ENCODE measurements at regions not wholly inside any gene's neighbourhood (a gene's known extent, or its start where the extent isn't known, plus 50 kb on each side); places are given as distances from the start of the nearest gene placed in this dataset.

DNA sequence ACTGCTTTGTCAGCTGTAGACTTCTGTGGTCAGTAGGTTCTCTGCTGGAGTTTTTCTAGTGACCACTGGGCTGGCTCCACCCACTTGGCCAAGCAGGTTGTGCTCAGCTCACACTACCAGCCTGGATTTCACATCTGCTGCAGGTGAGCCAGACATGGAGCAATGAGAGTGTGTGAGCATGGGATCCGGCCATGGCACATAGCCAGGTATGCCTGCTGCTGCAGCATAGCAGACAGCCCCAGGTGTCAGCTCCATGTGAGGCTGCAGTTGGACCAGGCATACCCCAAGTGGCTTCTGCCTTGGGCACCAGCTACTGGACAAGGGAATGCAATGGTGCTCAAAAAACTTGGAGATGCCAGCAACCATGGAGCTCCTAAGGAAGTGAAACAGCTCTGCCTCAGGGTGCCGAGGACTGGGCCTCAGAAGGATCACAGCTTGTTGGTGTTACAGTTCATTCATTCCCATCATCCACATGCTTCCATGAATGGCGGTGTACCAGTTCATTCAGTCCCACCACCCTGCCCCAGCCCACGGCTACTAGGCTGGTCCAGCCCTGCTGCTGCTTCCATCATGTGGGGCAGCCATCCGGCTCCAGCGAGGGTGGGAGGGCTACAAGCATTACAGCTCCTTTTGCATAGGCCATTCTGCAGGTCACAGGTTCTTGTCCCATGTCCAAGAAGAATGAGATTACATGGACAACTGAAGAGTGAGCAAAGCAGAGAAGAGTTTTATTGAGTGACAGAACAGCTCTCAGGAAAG, 389.1 kb upstream of the PCDH7 start:
- Histone ChIP-seq H3K27me3 (no peaks in the 10 kb centered on the region), H3K9me3 (no peaks in the 10 kb centered on the region), H3K4me3 (no peak overlapping the region), H3K27ac (no peak overlapping the region), H3K4me1 (no peaks in the 10 kb centered on the region), H3K36me3 (no peaks in the 10 kb centered on the region)
- in situ Hi-C loops (cut with MboI; ENCODE audit: low pct_ligation_motif_present in 1 of 4, low pct_unique_long_range_greater_than_20kb in 1 of 4, low sequenced_read_pairs in 3 of 4): no loop called here
- DNase-seq: no peak
- 57 to 73% methylated on average over 1 to 6 of the region's 6 CpGs for WGBS, 2 donors (ENCODE audit: low coverage in 1 of 2)
- intact Hi-C loops (cut with DNase I; ENCODE audit: low total_unique reads): no loop called here
- no peak for TF ChIP-seq EP300 (IDR thresholded peaks at IDR 0.05; ENCODE audit: low read depth)
- TF ChIP-seq, protein P1, sequence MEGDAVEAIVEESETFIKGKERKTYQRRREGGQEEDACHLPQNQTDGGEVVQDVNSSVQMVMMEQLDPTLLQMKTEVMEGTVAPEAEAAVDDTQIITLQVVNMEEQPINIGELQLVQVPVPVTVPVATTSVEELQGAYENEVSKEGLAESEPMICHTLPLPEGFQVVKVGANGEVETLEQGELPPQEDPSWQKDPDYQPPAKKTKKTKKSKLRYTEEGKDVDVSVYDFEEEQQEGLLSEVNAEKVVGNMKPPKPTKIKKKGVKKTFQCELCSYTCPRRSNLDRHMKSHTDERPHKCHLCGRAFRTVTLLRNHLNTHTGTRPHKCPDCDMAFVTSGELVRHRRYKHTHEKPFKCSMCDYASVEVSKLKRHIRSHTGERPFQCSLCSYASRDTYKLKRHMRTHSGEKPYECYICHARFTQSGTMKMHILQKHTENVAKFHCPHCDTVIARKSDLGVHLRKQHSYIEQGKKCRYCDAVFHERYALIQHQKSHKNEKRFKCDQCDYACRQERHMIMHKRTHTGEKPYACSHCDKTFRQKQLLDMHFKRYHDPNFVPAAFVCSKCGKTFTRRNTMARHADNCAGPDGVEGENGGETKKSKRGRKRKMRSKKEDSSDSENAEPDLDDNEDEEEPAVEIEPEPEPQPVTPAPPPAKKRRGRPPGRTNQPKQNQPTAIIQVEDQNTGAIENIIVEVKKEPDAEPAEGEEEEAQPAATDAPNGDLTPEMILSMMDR (IDR thresholded peaks at IDR 0.05): no peak
- TF ChIP-seq POLR2A (IDR thresholded peaks at IDR 0.05): no peak
- TF ChIP-seq POLR2AphosphoS5 (IDR thresholded peaks at IDR 0.05): no peak

- in situ Hi-C loops (cut with MboI; ENCODE audit: low pct_ligation_motif_present in 1 of 4, low pct_unique_long_range_greater_than_20kb in 1 of 4, low sequenced_read_pairs in 3 of 4) (no loop called here), intact Hi-C loops (cut with DNase I; ENCODE audit: low total_unique reads) (no loop called here)
- Histone ChIP-seq H3K27me3 (no peaks in the 10 kb centered on the region), H3K36me3 (no peaks in the 10 kb centered on the region), H3K27ac (no peak overlapping the region), H3K9me3 (no peaks in the 10 kb centered on the region), H3K4me1 (no peaks in the 10 kb centered on the region), H3K4me3 (no peak overlapping the region)
- DNase-seq: no peak
- no peak for TF ChIP-seq EP300 (IDR thresholded peaks at IDR 0.05; ENCODE audit: low read depth)
- no peak for TF ChIP-seq POLR2A (IDR thresholded peaks at IDR 0.05)
- no peak for TF ChIP-seq POLR2AphosphoS5 (IDR thresholded peaks at IDR 0.05)
- TF ChIP-seq, protein P1 (IDR thresholded peaks at IDR 0.05): no peak
- 33 to 63% methylated on average over 1 of the region's 1 CpG for WGBS, 2 donors (ENCODE audit: low coverage in 1 of 2)
These were observed 378.4 kb upstream of the PCDH7 start for GRCh38 chr4:30341731-30342130.

DNA sequence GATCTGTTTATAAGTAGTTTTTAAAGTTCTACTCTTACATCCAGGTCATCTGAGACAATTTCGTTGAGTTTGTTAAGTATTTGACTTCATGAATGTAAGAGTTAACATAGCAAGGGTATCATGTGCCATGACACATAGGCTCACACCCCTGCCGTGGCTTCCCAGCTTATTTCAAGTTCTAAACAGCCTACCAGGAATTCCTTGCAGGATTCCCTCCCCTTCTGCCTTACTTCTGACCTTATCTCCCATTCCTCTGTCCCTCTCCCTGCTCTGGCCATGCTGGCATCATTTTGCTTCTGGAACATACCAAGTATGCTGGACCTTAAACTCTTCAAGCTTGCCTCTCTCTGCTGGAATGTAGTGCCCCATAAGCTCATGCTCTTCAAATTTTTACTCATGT, 369.9 kb upstream of the PCDH7 start:
- Histone ChIP-seq H3K4me3 (no peak overlapping the region), H3K9me3 (no peaks in the 10 kb centered on the region), H3K27me3 (no peaks in the 10 kb centered on the region), H3K36me3 (no peaks in the 10 kb centered on the region), H3K27ac (no peak overlapping the region), H3K4me1 (no peaks in the 10 kb centered on the region)
- 41 to 46% methylated on average over 2 of the region's 2 CpGs for WGBS, 2 donors (ENCODE audit: low coverage in 1 of 2)
- no peak for DNase-seq
- intact Hi-C loops (cut with DNase I; ENCODE audit: low total_unique reads): no loop called here
- in situ Hi-C loops (cut with MboI; ENCODE audit: low pct_ligation_motif_present in 1 of 4, low pct_unique_long_range_greater_than_20kb in 1 of 4, low sequenced_read_pairs in 3 of 4): no loop called here
- TF ChIP-seq EP300 (IDR thresholded peaks at IDR 0.05; ENCODE audit: low read depth): no peak
- TF ChIP-seq POLR2A (IDR thresholded peaks at IDR 0.05): no peak
- TF ChIP-seq, protein P1 (IDR thresholded peaks at IDR 0.05): no peak
- TF ChIP-seq POLR2AphosphoS5 (IDR thresholded peaks at IDR 0.05): no peak

- H3K4me1 ChIP-seq: no peaks in the 10 kb centered on the region
- 46 to 79% methylated on average over 1 of the region's 1 CpG for WGBS, 2 donors (ENCODE audit: low coverage in 1 of 2)
- in situ Hi-C loops (cut with MboI; ENCODE audit: low pct_ligation_motif_present in 1 of 4, low pct_unique_long_range_greater_than_20kb in 1 of 4, low sequenced_read_pairs in 3 of 4): no loop called here
- H3K9me3 ChIP-seq: no peaks in the 10 kb centered on the region
- no peak for DNase-seq
- no peaks in the 10 kb centered on the region for H3K27me3 ChIP-seq
- no peaks in the 10 kb centered on the region for H3K36me3 ChIP-seq
- no peak overlapping the region for H3K27ac ChIP-seq
- TF ChIP-seq EP300 (IDR thresholded peaks at IDR 0.05; ENCODE audit: low read depth): no peak
- no peak for TF ChIP-seq POLR2AphosphoS5 (IDR thresholded peaks at IDR 0.05)
- TF ChIP-seq POLR2A (IDR thresholded peaks at IDR 0.05): no peak
- TF ChIP-seq, protein P1 (IDR thresholded peaks at IDR 0.05): no peak
- no peak overlapping the region for H3K4me3 ChIP-seq
- intact Hi-C loops (cut with DNase I; ENCODE audit: low total_unique reads): no loop called here
These were observed 365.6 kb upstream of the PCDH7 start for GRCh38 chr4:30354605-30355004.
